ENCODE measurements at regions not wholly inside any gene's neighbourhood (a gene's known extent, or its start where the extent isn't known, plus 50 kb on each side); places are given as distances from the start of the nearest gene placed in this dataset.

DNA sequence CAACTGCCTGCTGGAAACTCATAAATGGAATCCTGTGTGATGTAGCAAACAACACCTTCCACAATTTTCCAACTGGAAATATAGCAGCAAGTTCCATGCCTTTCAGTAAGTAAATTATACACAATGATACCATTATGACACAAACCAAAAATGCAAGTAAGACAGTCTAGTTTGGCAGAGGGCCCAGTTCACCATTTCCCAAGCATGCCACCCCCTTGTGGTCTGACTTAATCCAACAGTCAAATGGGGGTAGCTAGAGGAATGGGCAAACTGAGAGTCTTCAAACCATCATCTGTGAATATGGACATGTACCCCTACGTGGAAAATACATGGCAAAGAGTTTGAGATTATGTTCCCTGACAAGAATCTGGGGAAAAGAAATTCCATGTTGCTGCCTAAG is 137.6 kb upstream of the VWC2 start:
- H3K9me3 Mint-ChIP-seq = peaks cover 4% of the 10 kb centered on the region
- H3K4me3 Mint-ChIP-seq = no peak overlapping the region
- TF ChIP-seq, protein P1, sequence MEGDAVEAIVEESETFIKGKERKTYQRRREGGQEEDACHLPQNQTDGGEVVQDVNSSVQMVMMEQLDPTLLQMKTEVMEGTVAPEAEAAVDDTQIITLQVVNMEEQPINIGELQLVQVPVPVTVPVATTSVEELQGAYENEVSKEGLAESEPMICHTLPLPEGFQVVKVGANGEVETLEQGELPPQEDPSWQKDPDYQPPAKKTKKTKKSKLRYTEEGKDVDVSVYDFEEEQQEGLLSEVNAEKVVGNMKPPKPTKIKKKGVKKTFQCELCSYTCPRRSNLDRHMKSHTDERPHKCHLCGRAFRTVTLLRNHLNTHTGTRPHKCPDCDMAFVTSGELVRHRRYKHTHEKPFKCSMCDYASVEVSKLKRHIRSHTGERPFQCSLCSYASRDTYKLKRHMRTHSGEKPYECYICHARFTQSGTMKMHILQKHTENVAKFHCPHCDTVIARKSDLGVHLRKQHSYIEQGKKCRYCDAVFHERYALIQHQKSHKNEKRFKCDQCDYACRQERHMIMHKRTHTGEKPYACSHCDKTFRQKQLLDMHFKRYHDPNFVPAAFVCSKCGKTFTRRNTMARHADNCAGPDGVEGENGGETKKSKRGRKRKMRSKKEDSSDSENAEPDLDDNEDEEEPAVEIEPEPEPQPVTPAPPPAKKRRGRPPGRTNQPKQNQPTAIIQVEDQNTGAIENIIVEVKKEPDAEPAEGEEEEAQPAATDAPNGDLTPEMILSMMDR (IDR thresholded peaks at IDR 0.05) = no peak
- H3K27ac ChIP-seq (ENCODE audit: low read depth in 1 of 2, low read length in 2 of 2) = no peak overlapping the region
- no peaks in the 10 kb centered on the region for H3K27me3 Mint-ChIP-seq
- H3K4me3 ChIP-seq (ENCODE audit: low read length) = no peak overlapping the region
- DNase-seq (no peak), ATAC-seq (ENCODE audit: poor library complexity) (no peak)
- H3K36me3 ChIP-seq (ENCODE audit: insufficient read depth, low read length) = no peaks in the 10 kb centered on the region
- H3K27me3 ChIP-seq (ENCODE audit: control insufficient read depth in 1 of 2, insufficient read depth in 2 of 2, low read length in 2 of 2) = no peaks in the 10 kb centered on the region
- no peaks in the 10 kb centered on the region for H3K4me1 Mint-ChIP-seq (ENCODE audit: low read depth)
- intact Hi-C loops (cut with DNase I, micrococcal nuclease) = no loop called here
- CTCF ChIA-PET = no interaction called here
- no peaks in the 10 kb centered on the region for H3K9me3 ChIP-seq (ENCODE audit: control insufficient read depth in 1 of 2, insufficient read depth in 1 of 2, low read length in 2 of 2)
- POLR2A ChIA-PET = no interaction called here
- no peaks in the 10 kb centered on the region for H3K36me3 Mint-ChIP-seq (ENCODE audit: low read depth)
- no peaks in the 10 kb centered on the region for H3K4me1 ChIP-seq (ENCODE audit: insufficient read depth, low read length)
- no peak overlapping the region for H3K27ac Mint-ChIP-seq

DNA sequence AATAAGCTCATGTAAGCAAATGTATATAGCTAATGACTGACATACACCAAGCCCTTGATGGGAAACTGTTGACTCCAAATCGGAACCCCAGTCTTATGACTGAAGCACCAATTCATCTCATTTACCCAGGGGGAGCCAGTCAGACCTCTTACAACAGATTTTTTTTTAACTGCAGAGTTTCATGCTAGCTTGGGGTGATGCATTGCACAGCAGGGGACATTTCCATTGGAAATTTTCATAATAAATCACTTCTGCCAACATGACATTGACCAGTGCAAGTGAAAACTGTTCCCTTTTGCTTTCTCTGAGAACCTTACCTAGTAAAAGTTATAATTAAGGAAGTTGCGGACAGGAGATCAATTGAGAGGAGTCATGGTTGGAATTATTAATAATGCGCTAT is 137.0 kb upstream of the VWC2 start:
- Mint-ChIP-seq H3K4me1 (ENCODE audit: low read depth) (no peaks in the 10 kb centered on the region), H3K9me3 (peaks cover 4% of the 10 kb centered on the region), H3K27me3 (no peaks in the 10 kb centered on the region), H3K4me3 (no peak overlapping the region), H3K36me3 (ENCODE audit: low read depth) (no peaks in the 10 kb centered on the region), H3K27ac (no peak overlapping the region)
- Histone ChIP-seq H3K4me3 (ENCODE audit: low read length) (no peak overlapping the region), H3K36me3 (ENCODE audit: insufficient read depth, low read length) (no peaks in the 10 kb centered on the region), H3K27me3 (ENCODE audit: control insufficient read depth in 1 of 2, insufficient read depth in 2 of 2, low read length in 2 of 2) (no peaks in the 10 kb centered on the region), H3K4me1 (ENCODE audit: insufficient read depth, low read length) (no peaks in the 10 kb centered on the region), H3K27ac (ENCODE audit: low read depth in 1 of 2, low read length in 2 of 2) (no peak overlapping the region), H3K9me3 (ENCODE audit: control insufficient read depth in 1 of 2, insufficient read depth in 1 of 2, low read length in 2 of 2) (no peaks in the 10 kb centered on the region)
- CTCF ChIA-PET = no interaction called here
- intact Hi-C loops (cut with DNase I, micrococcal nuclease) = no loop called here
- DNase-seq (no peak), ATAC-seq (ENCODE audit: poor library complexity) (no peak)
- POLR2A ChIA-PET = no interaction called here
- TF ChIP-seq, protein P1 (IDR thresholded peaks at IDR 0.05) = no peak

DNA sequence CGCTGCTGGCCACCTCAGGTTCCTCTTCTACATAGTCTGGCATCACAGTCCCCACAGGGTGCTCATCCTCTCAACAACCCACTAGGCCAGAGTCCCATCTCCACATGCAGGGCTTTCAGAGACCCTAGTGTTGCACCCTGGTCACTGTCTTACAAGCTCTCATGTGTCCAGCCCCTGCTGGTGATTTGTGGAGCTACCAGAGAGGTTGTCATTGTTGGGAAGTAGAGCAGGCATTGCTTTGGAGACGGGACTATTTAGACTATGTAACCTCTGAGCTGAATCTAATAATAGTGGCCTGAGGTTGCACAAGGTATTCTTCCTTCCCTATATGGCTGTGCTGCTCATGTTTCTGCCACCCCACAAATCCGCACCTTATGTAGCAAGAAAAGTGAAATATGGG is 135.3 kb upstream of the VWC2 start:
- ATAC-seq (ENCODE audit: poor library complexity) (no peak), DNase-seq (no peak)
- Mint-ChIP-seq H3K27me3 (no peaks in the 10 kb centered on the region), H3K9me3 (peaks cover 4% of the 10 kb centered on the region), H3K4me1 (ENCODE audit: low read depth) (no peaks in the 10 kb centered on the region), H3K36me3 (ENCODE audit: low read depth) (no peaks in the 10 kb centered on the region), H3K27ac (no peak overlapping the region), H3K4me3 (no peak overlapping the region)
- Histone ChIP-seq H3K27ac (ENCODE audit: low read depth in 1 of 2, low read length in 2 of 2) (no peak overlapping the region), H3K4me1 (ENCODE audit: insufficient read depth, low read length) (no peaks in the 10 kb centered on the region), H3K36me3 (ENCODE audit: insufficient read depth, low read length) (no peaks in the 10 kb centered on the region), H3K9me3 (ENCODE audit: control insufficient read depth in 1 of 2, insufficient read depth in 1 of 2, low read length in 2 of 2) (peaks cover 0 to under 1% of the 10 kb centered on the region in 2 experiments), H3K27me3 (ENCODE audit: control insufficient read depth in 1 of 2, insufficient read depth in 2 of 2, low read length in 2 of 2) (no peaks in the 10 kb centered on the region), H3K4me3 (ENCODE audit: low read length) (no peak overlapping the region)
- ChIA-PET CTCF (no interaction called here), POLR2A (no interaction called here)
- TF ChIP-seq, protein P1 (IDR thresholded peaks at IDR 0.05) = no peak
- intact Hi-C loops (cut with DNase I, micrococcal nuclease) = no loop called here
